Frontal cortex (tissue), 3 donors: ENCODE measurements at regions not wholly inside any gene's neighbourhood (a gene's known extent, or its start where the extent isn't known, plus 50 kb on each side); places are given as distances from the start of the nearest gene placed in this dataset.

Source experiments
- DNase-seq, 2 donors: peaks; one replicate each; pipeline ENCODE4 v3.0.0; 2012; ENCODE audit warnings: low spot score in 2 of 2
- FAIRE-seq: peaks from 2 replicates; lab custom pipeline; 2012; peaks lifted over from hg19 to GRCh38; lab: Jason Lieb, UNC
- donor health status: control.
- donor health status: control.
- donor health status: control.

GRCh38 chr15:100718075-100718980, 115.9 kb downstream of the ASB7 start:
- FAIRE-seq (no peak), DNase-seq (no peak)

- DNase-seq (no peak), FAIRE-seq (no peak)
Observed at GRCh38 chr15:100720406-100720967, 118.1 kb downstream of the ASB7 start.

- DNase-seq (peak in 1 of 2 donors; percentile 32), FAIRE-seq (no peak)
Observed at GRCh38 chr15:100721758-100722550, 119.6 kb downstream of the ASB7 start.

- FAIRE-seq (no peak), DNase-seq (no peak)
Observed at GRCh38 chr15:100722551-100723314, 120.3 kb downstream of the ASB7 start.

GRCh38 chr15:100723315-100723801, 121.0 kb downstream of the ASB7 start:
- FAIRE-seq (no peak), DNase-seq (no peak)

- FAIRE-seq (no peak), DNase-seq (no peak)
Observed at GRCh38 chr15:100725121-100726069, 123.0 kb downstream of the ASB7 start.

GRCh38 chr15:100726070-100726420, 123.7 kb downstream of the ASB7 start:
- FAIRE-seq (no peak), DNase-seq (no peak)

GRCh38 chr15:100726421-100727190, 124.2 kb downstream of the ASB7 start:
- DNase-seq (no peak), FAIRE-seq (no peak)

- FAIRE-seq: no peak
- DNase-seq: no peak
Observed at GRCh38 chr15:100727291-100727851, 125.0 kb downstream of the ASB7 start.

- no peak for FAIRE-seq
Observed at GRCh38 chr15:100728371-100729201, 126.2 kb downstream of the ASB7 start.

GRCh38 chr15:100729461-100729860, 127.1 kb downstream of the ASB7 start:
- FAIRE-seq: no peak

More at GRCh38 chr15:100728371-100729201, 126.2 kb downstream of the ASB7 start:
- no peak for DNase-seq

GRCh38 chr15:100730129-100730528, 127.7 kb downstream of the ASB7 start:
- FAIRE-seq: no peak

More at GRCh38 chr15:100729461-100729860, 127.1 kb downstream of the ASB7 start:
- no peak for DNase-seq

GRCh38 chr15:100730655-100731266, 128.4 kb downstream of the ASB7 start:
- DNase-seq: no peak
- FAIRE-seq: no peak

More at GRCh38 chr15:100730129-100730528, 127.7 kb downstream of the ASB7 start:
- no peak for DNase-seq

- FAIRE-seq (no peak), DNase-seq (no peak)
Observed at GRCh38 chr15:100731267-100732152, 129.1 kb downstream of the ASB7 start.
